ENCODE measurements at regions not wholly inside any gene's neighbourhood (a gene's known extent, or its start where the extent isn't known, plus 50 kb on each side); places are given as distances from the start of the nearest gene placed in this dataset.

DNA sequence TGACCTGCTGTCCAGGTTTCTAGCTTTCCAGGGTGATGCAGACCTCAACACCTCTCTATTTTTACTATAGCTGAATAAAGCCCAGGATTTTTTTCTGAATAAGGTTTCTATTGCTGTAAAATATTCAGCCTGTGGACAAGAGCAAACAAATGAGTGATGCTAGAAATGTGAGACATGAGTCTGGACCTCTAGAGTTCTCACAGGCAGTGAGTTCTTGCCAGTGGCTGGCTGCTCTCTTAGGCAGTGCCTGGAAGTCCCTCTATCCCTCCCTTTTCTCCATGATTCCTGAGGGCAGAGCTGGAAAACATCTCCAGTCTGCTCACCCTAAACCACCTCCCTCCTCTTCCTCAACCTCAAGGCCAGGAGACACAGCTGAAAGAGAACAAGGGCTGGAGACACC is 793.8 kb upstream of the IGFBP3 start:
- TF ChIP-seq POLR2A (IDR thresholded peaks at IDR 0.05) (no peak), CTCF (IDR thresholded peaks at IDR 0.05) (no peak)
